ENCODE measurements at regions not wholly inside any gene's neighbourhood (a gene's known extent, or its start where the extent isn't known, plus 50 kb on each side); places are given as distances from the start of the nearest gene placed in this dataset.

GRCh38 chr6:3527651-3527977, 70.8 kb upstream of the SLC22A23 start:
- no peak for DNase-seq
- 34 to 54% (median 51%) methylated on average over 4 of the region's 4 CpGs for WGBS, 5 donors
- no peaks in the 10 kb centered on the region for H3K4me1 ChIP-seq
- no peak for TF ChIP-seq EP300 (IDR thresholded peaks at IDR 0.05)
- TF ChIP-seq CTCF (IDR thresholded peaks at IDR 0.05): no peak
- no peak for TF ChIP-seq POLR2A (IDR thresholded peaks at IDR 0.05)
- TF ChIP-seq POLR2AphosphoS5 (IDR thresholded peaks at IDR 0.05): no peak
- peaks cover 0 to 10% (median 0%) of the 10 kb centered on the region in 3 donors for H3K27me3 ChIP-seq
- no peaks in the 10 kb centered on the region for H3K9me3 ChIP-seq
- H3K27ac ChIP-seq: no peak overlapping the region
- no peaks in the 10 kb centered on the region for H3K36me3 ChIP-seq
- intact Hi-C loops (cut with DNase I; ENCODE audit: low total_unique reads): no loop called here
- H3K4me3 ChIP-seq: no peak overlapping the region

DNA sequence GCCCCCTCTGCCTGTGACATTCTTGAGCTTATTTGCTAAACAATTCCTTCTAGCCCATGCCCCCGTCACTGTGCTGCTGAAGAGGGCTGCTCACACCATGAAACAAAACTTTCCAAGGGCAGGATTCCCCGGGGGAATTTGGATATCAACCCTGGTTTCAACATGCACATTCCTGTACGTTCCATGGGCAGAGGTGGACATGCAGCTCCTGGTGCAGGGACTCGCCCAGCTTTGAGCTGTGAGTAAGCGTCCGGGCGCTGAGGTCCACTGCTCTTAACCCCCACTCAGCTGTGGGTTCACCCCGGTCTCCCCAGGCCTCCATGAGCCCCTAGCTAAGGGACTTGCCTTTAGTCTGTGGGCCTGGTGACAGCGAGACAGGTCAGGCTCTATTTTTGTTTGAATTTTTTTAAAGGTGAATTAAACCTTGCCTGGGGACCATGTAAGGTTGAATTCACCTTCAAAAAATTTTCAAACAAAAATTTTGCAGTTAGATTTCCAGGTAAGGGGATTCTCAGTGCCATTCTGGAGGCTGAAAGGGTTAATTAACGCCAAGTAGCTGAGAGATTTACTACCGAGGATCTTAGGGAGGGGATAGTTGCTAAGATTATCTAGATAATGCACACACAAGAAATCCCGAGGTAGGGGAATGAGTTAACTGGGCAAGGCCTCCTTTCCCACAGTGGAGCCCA, 70.3 kb upstream of the SLC22A23 start:
- 63 to 75% (median 66%) methylated on average over 12 of the region's 12 CpGs for WGBS, 5 donors

DNA sequence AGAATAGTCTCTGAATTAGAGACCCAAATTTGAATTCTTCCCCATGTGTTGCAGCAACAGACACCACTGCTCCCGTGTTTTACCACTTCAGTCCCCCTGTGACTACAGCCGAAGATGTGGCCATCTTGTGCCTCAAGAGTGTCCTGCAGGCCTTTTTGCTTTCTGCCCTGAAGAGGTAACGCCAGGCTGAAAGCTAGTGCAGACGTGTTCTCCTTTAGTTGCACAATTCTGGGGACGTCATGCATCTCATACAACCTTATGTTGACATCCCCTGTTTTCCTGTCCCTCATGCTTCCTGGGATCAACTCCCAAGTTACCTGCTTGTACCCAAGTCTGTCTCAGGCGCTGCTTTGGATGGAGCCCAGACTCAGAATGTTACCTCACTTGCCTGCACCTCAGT, 69.1 kb upstream of the SLC22A23 start:
- no peaks in the 10 kb centered on the region for H3K4me1 ChIP-seq
- no peak overlapping the region for H3K27ac ChIP-seq
- no peaks in the 10 kb centered on the region for H3K36me3 ChIP-seq
- no peak for TF ChIP-seq POLR2AphosphoS5 (IDR thresholded peaks at IDR 0.05)
- TF ChIP-seq EP300 (IDR thresholded peaks at IDR 0.05): no peak
- no peak for TF ChIP-seq CTCF (IDR thresholded peaks at IDR 0.05)
- TF ChIP-seq POLR2A (IDR thresholded peaks at IDR 0.05): no peak
- no peak for DNase-seq
- H3K4me3 ChIP-seq: no peak overlapping the region
- intact Hi-C loops (cut with DNase I; ENCODE audit: low total_unique reads): no loop called here
- whole genome bisulfite sequencing, 5 donors: 84 to 96% (median 88%) methylated on average over 6 of the region's 6 CpGs
- H3K9me3 ChIP-seq: no peaks in the 10 kb centered on the region
- peaks cover 0 to 17% (median 0%) of the 10 kb centered on the region in 3 donors for H3K27me3 ChIP-seq

More for the DNA sequence above, 70.3 kb upstream of the SLC22A23 start:
- H3K4me1 ChIP-seq: no peaks in the 10 kb centered on the region
- no peak overlapping the region for H3K4me3 ChIP-seq
- no peaks in the 10 kb centered on the region for H3K9me3 ChIP-seq
- intact Hi-C loops (cut with DNase I; ENCODE audit: low total_unique reads): no loop called here
- no peak overlapping the region for H3K27ac ChIP-seq
- TF ChIP-seq EP300 (IDR thresholded peaks at IDR 0.05): no peak
- TF ChIP-seq CTCF (IDR thresholded peaks at IDR 0.05): no peak
- TF ChIP-seq POLR2AphosphoS5 (IDR thresholded peaks at IDR 0.05): no peak
- no peak for TF ChIP-seq POLR2A (IDR thresholded peaks at IDR 0.05)
- peaks cover 0 to 10% (median 0%) of the 10 kb centered on the region in 3 donors for H3K27me3 ChIP-seq
- DNase-seq: no peak
- H3K36me3 ChIP-seq: no peaks in the 10 kb centered on the region

- Histone ChIP-seq H3K36me3 (no peaks in the 10 kb centered on the region), H3K27ac (no peak overlapping the region), H3K4me3 (no peak overlapping the region), H3K4me1 (no peaks in the 10 kb centered on the region), H3K27me3 (peaks cover 0 to 17% (median 0%) of the 10 kb centered on the region in 3 donors), H3K9me3 (no peaks in the 10 kb centered on the region)
- 83 to 93% (median 85%) methylated on average over 2 of the region's 2 CpGs for WGBS, 5 donors
- intact Hi-C loops (cut with DNase I; ENCODE audit: low total_unique reads): no loop called here
- no peak for DNase-seq
- no peak for TF ChIP-seq POLR2AphosphoS5 (IDR thresholded peaks at IDR 0.05)
- no peak for TF ChIP-seq EP300 (IDR thresholded peaks at IDR 0.05)
- TF ChIP-seq POLR2A (IDR thresholded peaks at IDR 0.05): no peak
- TF ChIP-seq CTCF (IDR thresholded peaks at IDR 0.05): no peak
These were observed 67.6 kb upstream of the SLC22A23 start for GRCh38 chr6:3524456-3524855.
